Loucy (cell line): ENCODE measurements at regions not wholly inside any gene's neighbourhood (a gene's known extent, or its start where the extent isn't known, plus 50 kb on each side); places are given as distances from the start of the nearest gene placed in this dataset.

Experiments used
- H2AFZ ChIP-seq: fragments of 200-600 bp; sonication (generic); 2 replicates; pipeline ENCODE4 v1.6.0; 2016; ENCODE audit warnings: antibody characterized with exemption, mild to moderate bottlenecking, low read length, moderate library complexity
- H3F3A ChIP-seq: fragments of 200-600 bp; 2 replicates; pipeline ENCODE4 v1.6.0; 2016; ENCODE audit warnings: antibody characterized with exemption, low read depth, mild to moderate bottlenecking
- H3K27me3 ChIP-seq: fragments of 200-600 bp; sonication (generic); 2 replicates; pipeline ENCODE4 v1.6.1; 2014; ENCODE audit warnings: low read length, mild to moderate bottlenecking; ENCODE audit not compliant: insufficient read depth, poor library complexity, severe bottlenecking
- H3K36me3 ChIP-seq: fragments of 200-600 bp; sonication (generic); 2 replicates; pipeline ENCODE4 v1.6.1; 2016; ENCODE audit warnings: low read length; ENCODE audit not compliant: insufficient read depth
- H3K4me1 ChIP-seq: fragments of 200-600 bp; sonication (generic); 2 replicates; pipeline ENCODE4 v1.5.1; 2014; ENCODE audit warnings: low read length, mild to moderate bottlenecking; ENCODE audit not compliant: insufficient read depth, poor library complexity, severe bottlenecking
- H3K4me2 ChIP-seq: fragments of 200-600 bp; sonication (generic); 2 replicates; pipeline ENCODE4 v1.6.0; 2014; ENCODE audit warnings: antibody characterized with exemption, low read length, low read depth, mild to moderate bottlenecking; ENCODE audit not compliant: poor library complexity, severe bottlenecking
- H3K4me3 ChIP-seq: fragments of 200-600 bp; sonication (generic); 2 replicates; pipeline ENCODE4 v1.5.1; 2014; ENCODE audit warnings: low read length, mild to moderate bottlenecking, mixed read lengths; ENCODE audit not compliant: poor library complexity, severe bottlenecking
- H3K79me2 ChIP-seq: fragments of 200-600 bp; sonication (generic); 2 replicates; pipeline ENCODE4 v1.6.1; 2014; ENCODE audit warnings: low read length; ENCODE audit not compliant: insufficient read depth
- H3K9ac ChIP-seq: fragments of 200-600 bp; sonication (generic); 2 replicates; pipeline ENCODE4 v1.6.0; 2014; ENCODE audit warnings: mild to moderate bottlenecking, low read depth, low read length, moderate library complexity; ENCODE audit not compliant: poor library complexity, severe bottlenecking
- H3K9me2 ChIP-seq: fragments of 200-600 bp; sonication (generic); replicated peaks from 2 replicates; pipeline ENCODE4 v1.6.1; 2016; ENCODE audit warnings: low read depth, low read length, mixed read lengths
- H3K9me3 ChIP-seq: fragments of 200-600 bp; sonication (generic); 2 replicates; pipeline ENCODE4 v1.6.1; 2014; ENCODE audit warnings: mild to moderate bottlenecking, antibody characterized with exemption, low read length, low read depth; ENCODE audit not compliant: insufficient read depth
- H4K20me1 ChIP-seq: fragments of 200-600 bp; sonication (generic); 2 replicates; pipeline ENCODE4 v1.6.0; 2014; ENCODE audit warnings: antibody characterized with exemption, low read length, mild to moderate bottlenecking; ENCODE audit not compliant: insufficient read depth, poor library complexity, severe bottlenecking
- CTCF ChIP-seq: fragments of 200-600 bp; sonication (generic); conservative IDR thresholded peaks from 2 replicates; pipeline ENCODE4 v1.5.1; 2014; ENCODE audit warnings: mild to moderate bottlenecking, antibody characterized with exemption, low read length
- EZH2phosphoT487 ChIP-seq: fragments of 200-600 bp; IDR thresholded peaks from 2 replicates; pipeline ENCODE4 v1.6.1; 2018; ENCODE audit warnings: antibody characterized with exemption, mild to moderate bottlenecking, moderate library complexity, borderline replicate concordance

GRCh38 chr1:213675043-213675442 is 312.7 kb upstream of the PROX1 start:
- TF ChIP-seq CTCF: no peak
- no peak for TF ChIP-seq EZH2phosphoT487
- H3K36me3 ChIP-seq: no peaks in the 10 kb centered on the region
- H3K9me2 ChIP-seq: no peaks in the 10 kb centered on the region
- H3K9ac ChIP-seq: no peak overlapping the region
- no peaks in the 10 kb centered on the region for H3K27me3 ChIP-seq
- H2AFZ ChIP-seq: no peak overlapping the region
- H3K4me2 ChIP-seq: no peak overlapping the region
- H3K4me1 ChIP-seq: no peaks in the 10 kb centered on the region
- no peak overlapping the region for H3K4me3 ChIP-seq
- no peaks in the 10 kb centered on the region for H4K20me1 ChIP-seq
- H3K79me2 ChIP-seq: no peaks in the 10 kb centered on the region
- H3K9me3 ChIP-seq: no peaks in the 10 kb centered on the region
- H3F3A ChIP-seq: no peaks in the 10 kb centered on the region

GRCh38 chr1:213676736-213677135 is 311.0 kb upstream of the PROX1 start:
- no peaks in the 10 kb centered on the region for H3K4me1 ChIP-seq
- no peak overlapping the region for H3K4me2 ChIP-seq

GRCh38 chr1:213678348-213678747 is 309.4 kb upstream of the PROX1 start:
- no peak overlapping the region for H3K9ac ChIP-seq
- H3F3A ChIP-seq: no peaks in the 10 kb centered on the region
- no peaks in the 10 kb centered on the region for H3K36me3 ChIP-seq
- no peak overlapping the region for H3K4me3 ChIP-seq
- no peak overlapping the region for H2AFZ ChIP-seq
- H3K79me2 ChIP-seq: no peaks in the 10 kb centered on the region
- no peak overlapping the region for H3K4me2 ChIP-seq
- no peak for TF ChIP-seq EZH2phosphoT487
- TF ChIP-seq CTCF: no peak
- no peaks in the 10 kb centered on the region for H3K9me2 ChIP-seq
- no peaks in the 10 kb centered on the region for H4K20me1 ChIP-seq
- H3K27me3 ChIP-seq: no peaks in the 10 kb centered on the region
- no peaks in the 10 kb centered on the region for H3K4me1 ChIP-seq
- no peaks in the 10 kb centered on the region for H3K9me3 ChIP-seq

More at GRCh38 chr1:213676736-213677135, 311.0 kb upstream of the PROX1 start:
- Histone ChIP-seq H3K9ac (no peak overlapping the region), H3K27me3 (no peaks in the 10 kb centered on the region), H3K4me3 (no peak overlapping the region), H3K36me3 (no peaks in the 10 kb centered on the region), H3K9me3 (no peaks in the 10 kb centered on the region), H3F3A (no peaks in the 10 kb centered on the region), H2AFZ (no peak overlapping the region), H4K20me1 (no peaks in the 10 kb centered on the region), H3K9me2 (no peaks in the 10 kb centered on the region), H3K79me2 (no peaks in the 10 kb centered on the region)
- TF ChIP-seq CTCF (no peak), EZH2phosphoT487 (no peak)
